Upper lobe of right lung (tissue), 1 donor: ENCODE measurements at regions not wholly inside any gene's neighbourhood (a gene's known extent, or its start where the extent isn't known, plus 50 kb on each side); places are given as distances from the start of the nearest gene placed in this dataset.

Experiments used
- ATAC-seq: fragments of 200-7000 bp; cut with Tn5 transposase; one replicate; pipeline ENCODE4 v1.9.1; 2020; ENCODE audit warnings: mild to moderate bottlenecking, moderate library complexity
- DNase-seq: peaks from one replicate; pipeline ENCODE4 v3.0.0-alpha.2; 2020
- H3K27ac ChIP-seq: fragments of 200-600 bp; one replicate; pipeline ENCODE4 v1.8.0; 2022
- H3K27me3 ChIP-seq: fragments of 200-600 bp; one replicate; pipeline ENCODE4 v1.8.0; 2022; ENCODE audit warnings: mild to moderate bottlenecking
- H3K36me3 ChIP-seq: fragments of 200-600 bp; one replicate; pipeline ENCODE4 v1.8.0; 2022
- H3K4me1 ChIP-seq: fragments of 200-600 bp; one replicate; pipeline ENCODE4 v1.8.0; 2022
- H3K4me3 ChIP-seq: fragments of 200-600 bp; one replicate; pipeline ENCODE4 v1.8.0; 2022; ENCODE audit warnings: mild to moderate bottlenecking
- H3K9me3 ChIP-seq: fragments of 200-600 bp; one replicate; pipeline ENCODE4 v1.8.0; 2022
- CTCF ChIP-seq: fragments of 200-600 bp; IDR thresholded peaks from one replicate; pipeline ENCODE4 v1.8.0; 2022; ENCODE audit warnings: antibody characterized with exemption
- intact Hi-C: fragments of 100-400 bp; cut with DNase I; formaldehyde crosslinking; loops from one replicate; pipeline ENCODE4 v1.11.0; 2022
- donor health status: DM: no; HTN: yes; CAD: no; lungs with severe emphysema.

- no peak for TF ChIP-seq CTCF
These were observed 134.6 kb downstream of the TSN start for GRCh38 chr2:121890041-121890440.

GRCh38 chr2:121895723-121896571 is 140.5 kb downstream of the TSN start:
- H3K36me3 ChIP-seq: no peaks in the 10 kb centered on the region
- DNase-seq (no peak), ATAC-seq (no peak)
- H3K4me3 ChIP-seq: no peak overlapping the region
- no peak overlapping the region for H3K27ac ChIP-seq
- H3K4me1 ChIP-seq: no peaks in the 10 kb centered on the region
- no peak for TF ChIP-seq CTCF
- intact Hi-C loops: no loop called here
- no peaks in the 10 kb centered on the region for H3K27me3 ChIP-seq
- H3K9me3 ChIP-seq: no peaks in the 10 kb centered on the region

More at GRCh38 chr2:121890041-121890440, 134.6 kb downstream of the TSN start:
- intact Hi-C loops: no loop called here
- no peaks in the 10 kb centered on the region for H3K27me3 ChIP-seq
- DNase-seq (no peak), ATAC-seq (no peak)
- no peak overlapping the region for H3K4me3 ChIP-seq
- no peaks in the 10 kb centered on the region for H3K4me1 ChIP-seq
- no peaks in the 10 kb centered on the region for H3K9me3 ChIP-seq
- no peak overlapping the region for H3K27ac ChIP-seq
- no peaks in the 10 kb centered on the region for H3K36me3 ChIP-seq

GRCh38 chr2:121897335-121897970 is 142.0 kb downstream of the TSN start:
- ATAC-seq (peak; percentile 54), DNase-seq (no peak)
- no peaks in the 10 kb centered on the region for H3K4me1 ChIP-seq
- peak; percentile 32 for TF ChIP-seq CTCF
- H3K9me3 ChIP-seq: no peaks in the 10 kb centered on the region
- H3K27me3 ChIP-seq: no peaks in the 10 kb centered on the region
- H3K4me3 ChIP-seq: no peak overlapping the region
- no peak overlapping the region for H3K27ac ChIP-seq
- intact Hi-C loops: no loop called here
- no peaks in the 10 kb centered on the region for H3K36me3 ChIP-seq

GRCh38 chr2:121898483-121898882 is 143.0 kb downstream of the TSN start:
- TF ChIP-seq CTCF: no peak
- no peak for ATAC-seq
- Histone ChIP-seq H3K9me3 (no peaks in the 10 kb centered on the region), H3K27ac (no peak overlapping the region), H3K4me3 (no peak overlapping the region), H3K36me3 (no peaks in the 10 kb centered on the region), H3K27me3 (no peaks in the 10 kb centered on the region), H3K4me1 (no peaks in the 10 kb centered on the region)
- intact Hi-C loops: no loop called here
- DNase-seq: no peak

GRCh38 chr2:121900391-121900790 is 144.9 kb downstream of the TSN start:
- Histone ChIP-seq H3K27ac (no peak overlapping the region), H3K4me3 (no peak overlapping the region), H3K4me1 (no peaks in the 10 kb centered on the region), H3K27me3 (no peaks in the 10 kb centered on the region), H3K9me3 (no peaks in the 10 kb centered on the region), H3K36me3 (no peaks in the 10 kb centered on the region)
- no peak for TF ChIP-seq CTCF
- intact Hi-C loops: no loop called here
- ATAC-seq (no peak), DNase-seq (no peak)
